GM12878 (cell line): ENCODE measurements at regions not wholly inside any gene's neighbourhood (a gene's known extent, or its start where the extent isn't known, plus 50 kb on each side); places are given as distances from the start of the nearest gene placed in this dataset.

Source experiments
- ATAC-seq: fragments of 200-7000 bp; cut with Tn5 transposase; 3 replicates; pipeline ENCODE4 v1.9.1; 2020; ENCODE audit warnings: mild to moderate bottlenecking, moderate library complexity
- BruUV-seq: library from RNA; stranded (reverse); fragments of 400-500 nt; replicated peaks from 2 replicates; lab custom pipeline; 2021; lab: Mats Ljungman, UMichigan
- CTCF ChIA-PET: fragments of 300-600 bp; sonication (Branson Sonifier 250); formaldehyde crosslinking; extraction: SDS; loops from one replicate; lab custom pipeline; 2021; ENCODE audit warnings: inconsistent platforms; lab: Yijun Ruan, JAX
- POLR2A ChIA-PET: fragments of 350-600 bp; formaldehyde crosslinking; extraction: SDS; loops from one replicate; lab custom pipeline; 2021; ENCODE audit warnings: inconsistent platforms; lab: Charles Lee
- RAD21 ChIA-PET: fragments of 300-600 bp; sonication (Branson Sonifier 250); formaldehyde crosslinking; loops from one replicate; lab custom pipeline; 2023; ENCODE audit warnings: antibody characterized with exemption; ENCODE audit not compliant: unreplicated experiment; lab: Charles Lee
- SMC1A ChIA-PET: fragments of 300-600 bp; sonication (Branson Sonifier 250); formaldehyde crosslinking; loops from one replicate; lab custom pipeline; 2023; ENCODE audit not compliant: unreplicated experiment, uncharacterized antibody; lab: Charles Lee
- DNase-seq: peaks from one replicate; pipeline ENCODE4 v3.0.0-alpha.2; 2011; ENCODE audit warnings: low read depth, low spot score
- FAIRE-seq: peaks from 3 replicates; lab custom pipeline; 2011; peaks lifted over from hg19 to GRCh38; lab: Jason Lieb, UNC
- H2AFZ ChIP-seq: 2 replicates; pipeline ENCODE4 v1.6.0; 2011; ENCODE audit warnings: low read depth, low read length, control low read depth; ENCODE audit not compliant: control insufficient read depth
- H3K27ac ChIP-seq: 2 replicates; pipeline ENCODE4 v1.5.1; 2011; ENCODE audit warnings: control low read depth; ENCODE audit not compliant: control insufficient read depth, insufficient read depth
- H3K27me3 ChIP-seq, 2 experiments: replicated peaks in 1 of 2; 2 replicates each; pipeline versions ENCODE4 v1.6.0 to v1.6.1; 2011; ENCODE audit warnings: low read length in 1 of 2; ENCODE audit not compliant: control insufficient read depth in 2 of 2, insufficient read depth in 2 of 2
- H3K36me3 ChIP-seq, 2 experiments: 2 replicates each; pipeline ENCODE4 v1.5.1; 2011; ENCODE audit warnings: low read length in 1 of 2; ENCODE audit not compliant: control insufficient read depth in 2 of 2, insufficient read depth in 2 of 2
- H3K4me1 ChIP-seq: 2 replicates; pipeline ENCODE4 v1.6.1; 2011; ENCODE audit warnings: mild to moderate bottlenecking, low read length, moderate library complexity, mixed read lengths; ENCODE audit not compliant: control insufficient read depth, insufficient read depth
- H3K4me2 ChIP-seq: 2 replicates; pipeline ENCODE4 v1.6.0; 2011; ENCODE audit warnings: control low read depth; ENCODE audit not compliant: control insufficient read depth, insufficient read depth
- H3K4me3 ChIP-seq: fragments of 200-600 bp; sonication (generic); 2 replicates; pipeline ENCODE4 v1.5.1; 2016
- H3K79me2 ChIP-seq: 2 replicates; pipeline ENCODE4 v1.6.0; 2011; ENCODE audit warnings: low read length; ENCODE audit not compliant: control insufficient read depth, insufficient read depth
- H3K9ac ChIP-seq: 2 replicates; pipeline ENCODE4 v1.8.0; 2011; ENCODE audit warnings: low read length, control low read depth, mixed read lengths; ENCODE audit not compliant: control insufficient read depth, insufficient read depth
- H3K9me3 ChIP-seq: replicated peaks from 3 replicates; pipeline ENCODE4 v1.5.1; 2011; ENCODE audit warnings: mild to moderate bottlenecking, low read length; ENCODE audit not compliant: control insufficient read depth, insufficient read depth
- H4K20me1 ChIP-seq: 2 replicates; pipeline ENCODE4 v1.6.0; 2011; ENCODE audit not compliant: control insufficient read depth, insufficient read depth
- ATF7 ChIP-seq: fragments of 450-650 bp; IDR thresholded peaks from 2 replicates; pipeline ENCODE4 v1.6.1; 2016; ENCODE audit warnings: low read depth, mild to moderate bottlenecking
- CHD1 ChIP-seq: IDR thresholded peaks from 2 replicates; pipeline ENCODE4 v1.6.1; 2012; ENCODE audit warnings: low read depth, low read length, improper control_type of control experiment
- HDAC2 ChIP-seq: fragments of 200-600 bp; sonication (generic); IDR thresholded peaks from 2 replicates; pipeline ENCODE4 v1.6.1; 2017
- KAT2A ChIP-seq: conservative IDR thresholded peaks from 2 replicates; pipeline ENCODE4 v1.6.1; 2011; ENCODE audit warnings: low read depth, low read length; ENCODE audit not compliant: control insufficient read depth
- KDM1A ChIP-seq: fragments of 200-600 bp; sonication (generic); IDR thresholded peaks from 2 replicates; pipeline ENCODE4 v1.6.1; 2016; ENCODE audit warnings: borderline replicate concordance
- MYB ChIP-seq: fragments of 150-350 bp; IDR thresholded peaks from 2 replicates; pipeline ENCODE4 v1.6.1; 2014; ENCODE audit warnings: mild to moderate bottlenecking, low read depth, low read length, borderline replicate concordance
- NFXL1 ChIP-seq: fragments of 450-650 bp; IDR thresholded peaks from 2 replicates; pipeline ENCODE4 v1.6.1; 2017; ENCODE audit warnings: antibody characterized with exemption, mild to moderate bottlenecking, borderline replicate concordance
- RELA ChIP-seq: fragments of 450-650 bp; IDR thresholded peaks from 2 replicates; pipeline ENCODE4 v1.8.0; 2014; ENCODE audit warnings: borderline replicate concordance; ENCODE audit not compliant: partially characterized antibody
- SIN3A ChIP-seq: IDR thresholded peaks from 2 replicates; pipeline ENCODE4 v1.6.1; 2012; ENCODE audit warnings: low read depth, low read length, improper control_type of control experiment
- STAT3 ChIP-seq: IDR thresholded peaks from 2 replicates; pipeline ENCODE4 v1.6.1; 2011; ENCODE audit warnings: low read depth, low read length, improper control_type of control experiment
- USF2 ChIP-seq: IDR thresholded peaks from 2 replicates; pipeline ENCODE4 v1.6.1; 2011; ENCODE audit warnings: low read depth, low read length, improper control_type of control experiment, borderline replicate concordance
- WGBS: methylation state at CpG from one replicate; pipeline ENCODE4 v1.1.6; 2016; ENCODE audit warnings: low lambda C conversion rate; ENCODE audit not compliant: insufficient replicate concordance, insufficient coverage; ENCODE audit errors: missing lambda C conversion rate; 5-methylcytosine and 5-hydroxymethylcytosine counted together
- in situ Hi-C: fragments of 300-500 bp; cut with MboI; formaldehyde crosslinking; loops from 9 replicates; pipeline ENCODE4 v1.14.3; 2018; ENCODE audit warnings: mixed read lengths
- intact Hi-C: fragments of 100-400 bp; cut with micrococcal nuclease; formaldehyde crosslinking; loops from one replicate; pipeline ENCODE4 v1.14.2; 2022; ENCODE audit not compliant: unreplicated experiment
- TF ChIP-seq, protein P1 (sequence below): IDR thresholded peaks from 2 replicates; pipeline ENCODE4 v1.6.1; 2011; ENCODE audit warnings: low read depth, mild to moderate bottlenecking, low read length, moderate library complexity, borderline replicate concordance; ENCODE audit errors: extremely low read depth
- TF ChIP-seq, protein P2 (sequence below): fragments of 450-650 bp; IDR thresholded peaks from 2 replicates; pipeline ENCODE4 v1.6.1; 2018; ENCODE audit warnings: borderline replicate concordance, mild to moderate bottlenecking; ENCODE audit not compliant: partially characterized antibody

DNA sequence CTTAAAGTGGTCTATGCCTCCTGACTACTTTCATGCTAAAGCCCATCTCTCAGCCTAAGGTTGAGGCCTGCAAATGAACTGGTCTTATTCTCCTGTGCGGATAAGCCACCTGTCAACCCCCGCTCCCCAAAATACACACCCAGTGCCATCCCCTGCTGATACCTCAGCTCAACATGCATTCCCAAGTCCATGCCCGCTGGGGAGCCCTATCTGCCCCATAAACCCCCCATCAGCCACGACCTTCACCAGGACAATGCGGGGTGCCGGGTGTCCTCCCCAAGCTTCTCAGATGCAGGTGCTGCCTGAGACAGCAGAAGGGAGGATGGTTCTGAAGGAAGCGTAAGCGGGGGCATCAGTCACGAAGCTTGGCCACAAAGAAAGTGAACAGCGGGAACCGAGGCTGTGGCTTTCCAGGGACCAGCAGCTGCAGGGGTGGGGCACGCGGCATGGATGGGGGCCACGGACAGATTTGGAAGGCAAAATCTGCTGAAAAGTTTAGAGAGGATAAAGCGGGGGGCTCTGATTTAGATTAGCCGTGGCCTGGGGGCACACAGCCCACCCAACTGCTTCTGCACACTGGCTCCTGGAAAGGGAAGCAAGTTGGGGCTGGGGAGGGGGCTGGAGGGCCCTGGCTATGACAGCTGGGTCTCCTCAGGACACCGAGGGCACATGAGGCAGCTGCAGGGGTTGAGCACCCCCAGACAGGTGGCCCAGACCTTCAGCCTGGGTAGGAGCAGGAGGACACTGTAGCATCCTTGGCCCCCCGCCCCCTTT lies 1391.9 kb downstream of the TBC1D22A start (continued):
- no peak for TF ChIP-seq USF2
- TF ChIP-seq HDAC2, result no peak
- TF ChIP-seq, protein P1, sequence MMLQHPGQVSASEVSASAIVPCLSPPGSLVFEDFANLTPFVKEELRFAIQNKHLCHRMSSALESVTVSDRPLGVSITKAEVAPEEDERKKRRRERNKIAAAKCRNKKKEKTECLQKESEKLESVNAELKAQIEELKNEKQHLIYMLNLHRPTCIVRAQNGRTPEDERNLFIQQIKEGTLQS, result no peak
- TF ChIP-seq ATF7, result no peak
- TF ChIP-seq SIN3A, result no peak
- no peak for TF ChIP-seq RELA
- TF ChIP-seq MYB, result no peak
- TF ChIP-seq, protein P2, sequence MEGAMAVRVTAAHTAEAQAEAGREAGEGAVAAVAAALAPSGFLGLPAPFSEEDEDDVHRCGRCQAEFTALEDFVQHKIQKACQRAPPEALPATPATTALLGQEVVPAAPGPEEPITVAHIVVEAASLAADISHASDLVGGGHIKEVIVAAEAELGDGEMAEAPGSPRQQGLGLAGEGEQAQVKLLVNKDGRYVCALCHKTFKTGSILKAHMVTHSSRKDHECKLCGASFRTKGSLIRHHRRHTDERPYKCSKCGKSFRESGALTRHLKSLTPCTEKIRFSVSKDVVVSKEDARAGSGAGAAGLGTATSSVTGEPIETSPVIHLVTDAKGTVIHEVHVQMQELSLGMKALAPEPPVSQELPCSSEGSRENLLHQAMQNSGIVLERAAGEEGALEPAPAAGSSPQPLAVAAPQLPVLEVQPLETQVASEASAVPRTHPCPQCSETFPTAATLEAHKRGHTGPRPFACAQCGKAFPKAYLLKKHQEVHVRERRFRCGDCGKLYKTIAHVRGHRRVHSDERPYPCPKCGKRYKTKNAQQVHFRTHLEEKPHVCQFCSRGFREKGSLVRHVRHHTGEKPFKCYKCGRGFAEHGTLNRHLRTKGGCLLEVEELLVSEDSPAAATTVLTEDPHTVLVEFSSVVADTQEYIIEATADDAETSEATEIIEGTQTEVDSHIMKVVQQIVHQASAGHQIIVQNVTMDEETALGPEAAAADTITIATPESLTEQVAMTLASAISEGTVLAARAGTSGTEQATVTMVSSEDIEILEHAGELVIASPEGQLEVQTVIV, result no peak

GRCh38 chr22:48153726-48154125 lies 1391.3 kb downstream of the TBC1D22A start:
- CTCF ChIA-PET, result no interaction called here
- Histone ChIP-seq H3K27me3 (no peaks in the 10 kb centered on the region), H3K79me2 (no peaks in the 10 kb centered on the region), H4K20me1 (no peaks in the 10 kb centered on the region), H3K4me3 (no peak overlapping the region), H3K9ac (no peak overlapping the region), H2AFZ (no peak overlapping the region), H3K4me1 (no peaks in the 10 kb centered on the region), H3K27ac (no peak overlapping the region), H3K4me2 (no peak overlapping the region), H3K9me3 (no peaks in the 10 kb centered on the region), H3K36me3 (no peaks in the 10 kb centered on the region)
- WGBS, result 61% methylated on average over 10 of the region's 10 CpGs
- RAD21 ChIA-PET, result no interaction called here
- BruUV-seq, result no TSS peak
- FAIRE-seq (no peak), ATAC-seq (no peak), DNase-seq (no peak)
- TF ChIP-seq CHD1 (no peak), STAT3 (no peak), KAT2A (no peak), KDM1A (no peak), NFXL1 (no peak)
- in situ Hi-C loops, result no loop called here
- intact Hi-C loops, result no loop called here
- SMC1A ChIA-PET, result no interaction called here
- POLR2A ChIA-PET, result no interaction called here
